LNCaP clone FGC (cell line): ENCODE measurements at regions not wholly inside any gene's neighbourhood (a gene's known extent, or its start where the extent isn't known, plus 50 kb on each side); places are given as distances from the start of the nearest gene placed in this dataset.

ENCODE experiments used
- DNase-seq: peaks from one replicate; pipeline ENCODE4 v3.0.0-alpha.2; 2011; ENCODE audit warnings: low read depth
- H3K4me3 ChIP-seq: 2 replicates; pipeline ENCODE4 v1.5.1; 2011; ENCODE audit warnings: mild to moderate bottlenecking, low read depth, low read length, control low read depth
- CTCF ChIP-seq: IDR thresholded peaks from 2 replicates; pipeline ENCODE4 v1.5.1; 2012; ENCODE audit warnings: mild to moderate bottlenecking; ENCODE audit not compliant: control insufficient read depth, insufficient read depth; ENCODE audit errors: extremely low read depth

- no peak for DNase-seq
- no peak overlapping the region for H3K4me3 ChIP-seq
- TF ChIP-seq CTCF, result no peak
Observed at GRCh38 chr10:8576911-8577310, 522.4 kb downstream of the GATA3 start.

- no peak for DNase-seq
- no peak overlapping the region for H3K4me3 ChIP-seq
- TF ChIP-seq CTCF, result no peak
Observed at GRCh38 chr10:8577686-8578085, 523.2 kb downstream of the GATA3 start.

GRCh38 chr10:8581521-8582225 is 527.2 kb downstream of the GATA3 start:
- DNase-seq, result no peak
- TF ChIP-seq CTCF, result no peak
- no peak overlapping the region for H3K4me3 ChIP-seq

- H3K4me3 ChIP-seq, result no peak overlapping the region
- no peak for DNase-seq
- TF ChIP-seq CTCF, result no peak
Observed at GRCh38 chr10:8583096-8583495, 528.6 kb downstream of the GATA3 start.

- no peak overlapping the region for H3K4me3 ChIP-seq
- no peak for TF ChIP-seq CTCF
- no peak for DNase-seq
Observed at GRCh38 chr10:8584666-8585065, 530.2 kb downstream of the GATA3 start.

GRCh38 chr10:8586504-8586903 is 532.0 kb downstream of the GATA3 start:
- H3K4me3 ChIP-seq, result no peak overlapping the region
- TF ChIP-seq CTCF, result no peak
- DNase-seq, result no peak

GRCh38 chr10:8588135-8588534 is 533.6 kb downstream of the GATA3 start:
- H3K4me3 ChIP-seq, result no peak overlapping the region
- no peak for TF ChIP-seq CTCF
- DNase-seq, result no peak
